NCI-H345 (cell line): ENCODE measurements at regions not wholly inside any gene's neighbourhood (a gene's known extent, or its start where the extent isn't known, plus 50 kb on each side); places are given as distances from the start of the nearest gene placed in this dataset.
"Not testable (repeated sequence)": the region's sequence is repeated elsewhere in the genome, so short reads cannot be mapped to it uniquely, and the experiment has no call there.

Source experiments
- DNase-seq: peaks from one replicate; lab custom pipeline; 2025; lab: John Stamatoyannopoulos, UW

DNA sequence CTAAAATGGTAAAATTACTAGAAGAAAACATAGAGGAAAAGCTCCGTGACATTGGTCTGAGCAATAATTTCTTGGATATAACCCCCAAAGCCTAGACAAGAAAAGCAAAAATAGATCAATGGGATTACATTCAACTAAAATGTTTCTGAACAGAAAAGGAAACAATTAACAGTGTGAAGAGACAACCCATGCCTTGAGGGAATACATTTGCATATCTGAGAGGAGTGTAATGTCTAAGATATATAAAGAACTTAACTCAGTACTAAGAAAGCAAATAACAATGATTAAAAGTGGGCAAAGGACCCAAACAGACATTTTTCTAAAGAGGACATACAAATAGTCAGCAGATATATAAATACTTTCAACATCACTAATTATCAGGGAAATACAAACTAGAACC is 206.2 kb downstream of the VAPA start:
- DNase-seq: no peak

DNA sequence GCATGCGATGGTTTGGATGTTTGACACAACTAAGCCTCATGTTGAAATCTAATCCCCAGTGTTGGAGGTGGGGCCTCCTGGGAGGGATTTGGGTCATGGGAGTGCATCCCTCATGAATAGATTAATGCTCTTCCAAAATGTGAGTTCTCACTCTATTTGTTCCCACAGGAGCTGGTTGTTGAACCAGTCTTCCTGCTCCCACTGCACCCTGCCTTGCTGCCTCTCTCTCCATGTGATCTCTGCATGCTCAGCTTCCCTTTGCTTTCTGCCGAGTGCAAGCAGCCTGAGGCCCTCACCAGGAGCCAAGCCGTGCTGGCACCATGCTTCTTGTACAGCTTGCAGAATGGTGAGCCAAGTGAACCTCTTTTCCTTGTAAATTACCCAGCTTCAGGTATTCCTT is 206.8 kb downstream of the VAPA start:
- no peak for DNase-seq

DNA sequence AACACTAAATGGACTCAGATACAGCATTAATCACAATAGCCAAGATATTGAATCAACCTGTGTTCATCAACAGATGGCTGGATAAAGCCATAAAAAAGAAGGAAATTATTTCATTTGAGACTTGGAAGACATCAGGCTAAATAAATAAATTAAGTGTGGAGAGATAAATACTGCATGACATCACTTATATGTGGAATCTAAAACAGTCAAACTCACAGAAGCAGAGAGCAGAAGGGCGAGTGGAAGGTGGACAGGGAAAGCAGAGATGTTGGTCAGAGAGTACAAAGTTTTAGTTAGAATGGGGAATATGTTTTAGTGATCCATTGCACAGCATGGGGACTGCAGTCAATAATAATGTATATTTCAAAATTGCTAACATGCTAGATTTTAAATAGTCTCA is 207.2 kb downstream of the VAPA start:
- no peak for DNase-seq

DNA sequence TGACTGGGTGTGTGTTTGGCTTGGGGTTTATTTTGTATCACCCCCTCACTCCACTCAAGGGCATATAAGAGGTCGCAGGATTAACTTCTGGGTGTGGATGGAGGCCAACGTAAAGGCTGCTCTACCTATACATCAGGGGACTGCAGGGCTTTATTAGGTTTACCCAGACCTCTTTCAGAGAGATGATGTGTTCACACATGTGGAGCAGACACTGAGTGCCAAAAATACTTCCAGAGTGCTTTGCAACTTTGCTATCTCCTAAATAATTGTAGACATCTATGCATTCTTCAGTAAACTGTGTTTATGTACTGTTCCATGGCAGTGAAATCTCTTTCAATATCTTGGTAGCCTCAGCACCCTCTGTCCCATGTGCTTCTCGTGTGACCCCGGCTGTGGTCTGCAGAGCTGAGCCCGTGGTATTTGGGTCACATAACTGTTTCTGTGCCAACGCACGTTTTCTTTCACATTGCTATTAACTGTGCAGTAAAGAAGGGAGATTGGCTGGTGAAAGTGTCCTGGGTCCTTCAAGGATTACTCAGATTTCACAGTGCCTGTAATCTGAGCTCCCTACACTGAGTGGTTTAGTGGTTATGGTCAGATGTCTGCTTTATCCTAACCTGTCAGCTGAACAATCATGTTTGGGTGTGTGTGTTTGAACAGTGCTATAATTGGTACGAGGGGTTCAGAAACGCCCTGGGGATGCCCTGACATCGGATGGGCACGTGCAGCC is 208.1 kb downstream of the VAPA start:
- peak; percentile 88 for DNase-seq

DNA sequence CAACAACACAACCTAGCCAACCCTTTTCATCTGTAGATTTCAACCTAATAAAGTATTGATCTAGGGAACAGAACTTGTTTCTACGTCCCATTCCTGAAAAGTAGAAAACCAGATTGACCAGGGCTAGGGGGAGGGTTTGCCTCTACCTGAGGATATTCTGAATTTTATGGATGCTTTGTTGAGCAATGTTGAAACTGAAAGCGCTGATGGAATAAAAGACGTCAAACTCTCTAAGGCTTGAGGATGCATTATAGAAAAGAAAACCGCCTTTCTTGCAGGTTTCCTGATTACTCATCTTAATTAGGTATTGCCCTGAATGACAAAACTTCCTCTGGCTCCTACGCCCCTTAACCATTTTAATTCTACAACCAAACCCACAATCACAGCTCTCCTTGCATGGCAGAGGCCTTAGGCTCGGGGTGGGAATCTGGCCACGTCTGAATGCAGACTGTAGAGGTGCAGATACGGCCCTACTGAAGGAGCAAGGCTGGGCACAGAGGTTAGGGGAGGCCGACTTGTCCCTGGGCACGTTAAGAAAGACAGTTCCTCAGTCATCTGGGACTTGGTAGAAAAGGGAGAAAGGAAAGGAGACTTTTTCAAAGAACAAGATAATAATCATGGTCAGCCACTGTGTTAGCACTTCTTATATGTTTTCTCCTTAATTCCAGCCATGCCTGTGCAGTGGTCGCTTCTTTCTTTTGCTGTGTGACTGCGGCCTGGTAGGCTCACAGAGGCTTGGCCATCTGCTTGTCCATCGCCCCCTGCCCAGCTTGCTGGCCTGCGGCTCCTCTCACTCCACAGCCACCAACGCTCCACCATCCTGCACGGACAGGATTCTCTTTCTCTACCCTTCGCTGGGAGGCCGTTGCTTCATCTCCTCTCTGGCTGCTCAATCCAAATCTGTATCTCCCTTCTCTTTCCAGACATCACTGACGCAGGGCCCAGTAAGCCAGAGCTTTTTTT is 209.5 kb downstream of the VAPA start:
- DNase-seq: no peak

DNA sequence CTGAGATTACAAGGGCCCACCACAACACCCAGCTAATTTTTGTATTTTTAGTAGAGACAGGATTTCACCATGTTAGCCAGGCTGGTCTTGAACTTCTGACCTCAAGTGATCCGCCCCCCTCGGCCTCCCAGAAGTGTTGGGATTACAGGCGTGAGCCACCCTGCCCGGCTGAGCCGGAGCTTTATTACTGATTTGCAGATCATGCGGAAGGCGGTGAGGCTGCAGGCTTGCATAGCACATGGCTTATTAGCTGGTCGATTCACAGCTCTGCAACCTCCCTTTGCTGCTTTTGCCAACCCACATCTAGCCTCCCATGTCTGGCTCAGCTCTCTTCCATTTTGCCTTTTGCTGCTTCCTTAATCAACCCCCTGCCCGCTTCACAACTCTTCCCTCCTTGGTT is 210.3 kb downstream of the VAPA start:
- DNase-seq: no peak

DNA sequence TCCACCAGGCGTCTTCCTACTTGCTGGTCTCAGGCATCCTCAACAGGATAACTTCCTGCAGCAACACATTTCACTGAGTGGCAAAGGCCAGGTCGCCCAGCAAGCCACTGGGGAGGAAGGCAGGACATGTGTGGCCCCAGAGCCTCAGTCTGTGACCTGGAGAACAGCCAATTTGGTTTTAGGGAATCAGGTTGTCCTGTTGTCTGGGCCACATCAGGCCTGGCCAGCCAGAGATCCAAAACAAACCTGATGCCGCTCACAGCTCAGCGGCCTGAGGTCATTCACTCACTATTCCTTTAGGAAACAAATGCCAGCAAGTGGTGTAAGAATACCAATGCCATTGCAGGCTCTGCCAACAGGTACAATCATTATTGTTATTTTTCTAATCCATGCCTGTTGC is 210.7 kb downstream of the VAPA start:
- DNase-seq: no peak

DNA sequence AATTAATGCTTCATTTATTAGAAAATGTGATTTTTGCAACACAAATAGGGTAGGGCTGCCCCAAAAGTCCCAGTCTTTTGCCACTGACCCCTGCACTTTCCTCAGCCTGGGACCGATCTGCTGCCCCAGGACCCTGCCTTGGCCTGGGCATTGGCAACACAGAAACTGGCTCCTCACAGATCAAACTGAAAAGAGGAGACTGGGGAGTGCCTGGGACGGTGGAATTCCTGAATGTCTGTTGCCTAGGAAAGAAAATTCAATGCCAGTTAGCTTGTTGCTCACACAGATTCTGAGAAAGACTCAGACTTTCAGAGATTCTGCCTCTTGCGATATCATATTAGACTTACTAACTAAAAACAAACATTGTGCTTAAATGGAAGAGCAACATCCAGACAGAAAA is 211.2 kb downstream of the VAPA start:
- DNase-seq: no peak

DNA sequence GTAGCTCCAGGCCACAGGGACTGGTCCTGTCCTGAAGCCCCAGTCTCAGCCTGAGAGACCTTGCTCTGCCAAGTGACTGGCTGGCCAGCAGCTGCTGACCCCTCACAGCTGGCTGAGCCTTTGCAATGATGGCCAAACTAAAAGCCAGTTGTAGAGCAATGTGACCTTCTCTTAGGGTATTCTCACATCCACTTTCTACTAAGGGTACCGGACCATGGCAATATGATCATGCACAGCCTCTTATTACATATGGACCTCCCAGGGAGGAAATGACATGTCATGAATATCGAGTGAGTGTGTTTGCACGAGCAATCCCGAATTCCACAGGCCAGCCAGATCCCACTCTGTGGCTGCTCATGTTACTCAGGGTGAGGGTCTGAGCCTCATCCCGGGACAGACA is 213.9 kb downstream of the VAPA start:
- DNase-seq: no peak

DNA sequence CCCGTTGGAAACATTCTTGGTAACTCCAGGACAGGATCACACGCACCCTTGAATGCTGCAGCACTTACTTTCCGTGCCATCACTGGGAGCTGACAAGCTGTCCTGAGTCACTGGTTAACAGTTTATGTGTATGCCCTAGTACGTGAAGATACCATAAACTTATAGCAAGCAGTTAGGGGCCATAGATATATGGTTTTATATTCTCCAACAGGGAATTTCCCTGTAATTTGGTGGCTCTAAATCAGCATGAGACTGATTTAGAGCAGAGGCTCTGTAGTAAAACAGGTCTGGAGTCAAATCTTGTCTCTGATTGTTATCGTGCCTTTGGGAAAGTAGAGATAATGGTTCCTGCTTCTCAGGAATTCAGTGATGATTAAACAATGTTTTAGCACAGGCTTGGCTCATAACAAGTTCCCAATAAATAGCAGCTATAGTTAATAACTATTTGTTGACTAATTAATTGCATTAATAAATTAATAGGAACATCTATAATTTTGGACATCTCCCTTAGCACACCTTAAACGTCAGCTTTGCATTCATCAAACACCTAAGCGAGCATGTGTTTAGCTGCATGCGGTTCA is 215.2 kb downstream of the VAPA start:
- DNase-seq: no peak

DNA sequence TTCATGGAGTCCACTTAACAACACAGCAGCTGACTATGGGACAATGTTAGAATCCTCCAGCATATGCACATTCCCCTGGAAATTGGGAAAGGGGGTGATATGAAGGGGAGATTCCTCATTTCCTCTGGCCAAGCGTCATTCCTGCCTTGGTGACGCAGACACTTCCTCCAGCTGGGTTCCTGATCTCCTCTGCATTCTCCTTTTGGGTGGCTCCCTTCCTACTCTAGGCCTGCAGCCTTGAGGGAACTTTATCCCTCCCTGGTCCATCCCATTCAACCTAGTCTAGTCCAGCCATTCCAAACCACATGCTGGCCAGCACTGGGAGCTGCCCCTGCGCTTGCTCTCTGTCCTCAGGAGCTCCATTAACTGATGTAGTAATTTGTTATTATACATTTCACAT is 216.8 kb downstream of the VAPA start:
- DNase-seq: no peak

DNA sequence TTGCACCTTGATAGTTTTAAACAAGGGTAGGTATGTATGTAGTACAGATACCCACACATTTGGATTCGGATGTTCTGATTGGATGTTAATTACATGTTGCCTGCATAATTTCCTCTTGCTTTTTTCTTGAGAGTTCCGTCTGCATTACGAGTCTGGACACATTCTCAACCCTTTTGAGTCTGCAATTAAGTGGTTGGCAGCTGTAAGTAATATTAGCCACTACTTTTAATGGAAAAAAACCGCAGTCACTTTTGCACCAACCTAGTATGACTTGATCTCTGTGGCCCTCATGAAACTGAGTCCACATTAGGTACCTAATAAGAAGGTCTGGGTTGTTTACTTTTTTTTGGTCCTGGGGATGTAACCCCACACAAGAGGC is 217.3 kb downstream of the VAPA start:
- DNase-seq: no peak

DNA sequence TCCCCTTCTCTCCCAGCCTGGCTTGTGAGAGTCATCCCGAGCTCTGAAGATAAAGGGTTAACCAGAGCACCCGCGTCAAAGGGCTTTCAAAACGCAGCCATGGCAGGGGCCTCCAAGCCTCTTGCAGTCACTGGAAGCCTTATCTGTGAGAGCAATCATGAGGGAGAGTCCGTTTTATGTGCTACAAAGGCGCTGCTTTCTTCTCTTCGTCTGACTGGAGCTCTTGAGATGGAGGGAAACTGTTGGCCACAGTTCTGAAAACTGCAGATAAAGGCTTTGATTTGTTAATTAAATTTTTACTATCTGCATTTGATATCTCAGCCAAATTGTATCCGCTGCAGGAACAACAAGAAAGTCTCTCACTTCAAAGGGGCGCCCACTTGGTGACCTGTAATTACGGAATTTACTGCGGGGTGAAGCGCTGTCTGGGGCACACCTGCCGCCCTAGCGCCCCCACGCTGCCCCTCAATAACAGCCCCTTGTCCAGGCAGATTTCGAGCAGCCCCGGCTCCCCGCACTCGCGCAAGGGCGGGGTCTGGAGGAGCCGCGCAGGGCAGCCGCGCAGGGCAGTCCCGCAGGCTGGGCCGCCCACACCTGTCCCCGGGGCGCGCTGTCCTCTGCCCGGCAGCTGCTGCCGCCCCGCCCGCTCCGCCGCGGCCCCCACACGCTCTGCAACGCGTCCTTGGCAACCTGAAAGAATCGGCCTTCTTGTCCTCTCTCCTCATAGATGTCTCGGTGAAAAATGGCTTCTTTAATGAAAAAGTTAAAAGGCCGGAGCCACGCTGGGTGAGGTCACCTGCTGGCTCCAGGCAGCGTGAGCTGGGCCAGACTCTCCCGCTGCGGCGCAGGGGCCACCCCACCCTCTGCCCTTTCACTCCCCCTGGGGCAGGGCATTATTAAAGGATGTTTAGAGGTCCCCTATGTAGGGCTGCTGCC is 217.9 kb downstream of the VAPA start:
- no peak for DNase-seq

DNA sequence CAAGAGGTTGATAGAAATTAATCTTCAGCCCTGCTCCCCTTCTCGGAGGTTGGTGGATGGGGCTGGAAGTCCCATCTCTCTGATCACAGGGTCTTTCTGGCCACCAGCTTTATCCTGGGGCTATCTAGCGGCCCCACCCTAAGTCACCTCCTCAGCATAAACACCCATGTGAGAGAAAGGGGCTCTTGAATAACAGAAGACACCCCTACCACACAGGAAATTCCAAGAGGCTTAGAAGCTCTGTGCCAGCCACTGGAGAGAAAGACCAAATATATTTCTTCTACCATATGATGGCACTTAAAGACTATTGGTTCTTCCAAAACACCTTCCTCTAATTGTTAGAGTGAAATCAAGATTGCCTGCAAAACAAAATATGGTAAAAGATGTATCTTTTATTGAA is 219.7 kb downstream of the VAPA start:
- DNase-seq: no peak

DNA sequence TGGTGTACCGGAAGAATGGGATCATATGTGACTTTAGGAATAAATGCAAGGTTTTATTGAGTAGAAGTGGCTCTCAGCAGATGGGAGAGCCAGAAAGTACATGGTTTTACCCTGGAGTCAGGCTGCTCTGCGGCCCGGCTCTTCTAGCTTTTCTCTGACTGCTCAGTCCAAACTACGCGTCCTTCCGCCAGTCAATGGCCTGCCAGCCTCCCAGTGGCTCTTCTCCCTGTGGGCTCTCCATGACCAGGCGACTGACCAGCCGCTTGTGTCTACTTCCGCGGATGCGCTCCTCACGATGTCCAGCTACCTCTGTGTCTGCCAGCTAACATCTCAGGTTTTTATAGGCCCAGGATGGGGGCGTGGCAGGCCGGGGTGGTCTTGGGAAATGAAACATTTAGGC is 220.4 kb downstream of the VAPA start:
- no peak for DNase-seq

DNA sequence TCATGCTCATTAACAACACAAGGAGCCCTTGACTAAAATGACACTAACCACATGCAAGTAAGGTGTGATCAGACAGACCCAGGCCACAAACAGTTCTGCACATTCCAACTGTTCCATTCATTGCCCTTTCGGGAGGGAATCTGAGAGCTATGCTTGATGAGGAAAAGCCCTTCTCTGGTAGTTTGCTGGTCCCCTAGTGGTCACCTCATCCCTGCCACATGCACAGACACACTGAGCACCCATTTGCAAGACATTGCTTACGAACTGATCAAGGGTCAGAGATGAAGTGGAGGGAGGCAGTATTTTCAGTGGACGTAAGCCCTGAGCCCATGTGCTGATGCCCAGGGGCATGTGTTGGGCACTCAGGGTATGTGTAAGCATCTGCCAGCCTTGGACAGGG is 220.9 kb downstream of the VAPA start:
- not testable (repeated sequence) for DNase-seq

DNA sequence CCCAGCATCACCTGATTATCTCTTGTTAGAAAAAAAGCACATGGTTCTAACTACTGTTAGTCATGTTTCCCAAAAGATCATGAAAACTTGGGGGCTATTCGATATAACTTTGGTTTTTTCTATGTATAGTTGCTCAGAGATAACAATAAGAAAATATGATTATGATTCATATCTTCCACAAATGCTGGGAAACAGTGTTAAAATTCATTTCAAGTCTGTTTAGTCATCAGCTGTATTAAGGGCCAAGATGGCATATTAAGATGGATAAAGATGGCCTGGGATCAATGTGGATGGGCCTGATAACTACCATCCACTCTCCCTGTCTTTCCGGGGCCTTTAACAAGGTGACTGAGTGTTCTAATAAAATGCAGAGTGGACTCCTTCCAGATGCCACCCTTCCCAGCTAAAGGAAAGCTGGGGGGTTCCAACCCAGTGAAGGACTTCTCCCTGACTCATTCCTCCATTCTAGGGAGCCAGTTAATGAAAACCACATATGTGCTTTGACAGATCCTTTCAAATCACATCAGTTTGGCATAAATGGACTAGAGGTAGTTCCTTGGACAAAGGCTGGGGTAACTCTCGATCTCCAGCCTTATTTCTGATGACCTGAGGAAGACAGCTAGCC is 221.6 kb downstream of the VAPA start:
- no peak for DNase-seq

DNA sequence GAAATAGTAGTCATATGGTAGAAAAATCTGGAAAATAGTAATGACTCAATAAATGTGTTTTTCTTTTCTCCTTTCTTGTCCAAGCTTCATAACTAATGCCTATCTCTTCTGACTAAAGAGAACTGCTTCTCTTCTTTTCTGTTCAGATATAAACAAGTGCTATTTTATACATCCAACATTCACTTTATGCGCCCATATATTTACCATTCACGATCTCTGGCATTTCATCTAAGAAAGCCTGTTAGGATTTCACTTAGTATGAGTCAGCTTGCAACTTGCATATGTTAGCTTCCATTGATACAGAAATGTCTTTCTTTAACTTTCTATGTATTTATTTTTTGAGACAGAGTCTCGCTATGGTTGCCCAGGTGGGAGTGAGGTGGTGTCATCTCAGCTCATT is 224.9 kb downstream of the VAPA start:
- no peak for DNase-seq

DNA sequence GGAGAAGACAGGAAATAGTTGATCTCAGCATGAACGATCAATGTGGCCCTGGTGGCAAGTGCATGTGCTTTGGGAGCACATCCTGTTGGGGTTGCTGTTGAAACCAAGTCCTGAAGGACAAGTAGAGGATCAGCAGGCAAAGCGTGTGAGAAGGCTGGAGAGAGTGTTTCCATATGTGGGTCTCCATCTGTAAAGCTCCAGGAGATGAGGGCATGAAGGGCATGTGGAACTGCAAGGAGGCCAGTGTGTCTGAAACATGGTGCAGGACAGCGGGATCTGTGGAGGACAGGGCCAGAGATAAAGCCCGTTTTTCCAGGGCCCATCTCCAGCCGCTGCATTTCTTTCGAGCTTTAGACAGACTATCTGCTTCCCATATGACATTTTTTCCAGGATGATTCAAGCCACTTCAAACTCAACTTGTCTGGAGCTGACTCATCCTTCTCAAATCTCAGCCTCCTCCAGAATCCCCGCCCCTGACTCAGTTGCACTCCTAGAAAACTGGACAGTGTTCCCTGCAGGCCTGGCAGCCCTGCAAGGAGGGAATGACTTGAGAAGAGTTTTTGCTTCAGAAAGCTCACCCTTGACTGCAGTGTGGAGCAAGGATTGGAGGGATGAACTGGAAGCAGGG is 226.1 kb downstream of the VAPA start:
- DNase-seq: no peak

DNA sequence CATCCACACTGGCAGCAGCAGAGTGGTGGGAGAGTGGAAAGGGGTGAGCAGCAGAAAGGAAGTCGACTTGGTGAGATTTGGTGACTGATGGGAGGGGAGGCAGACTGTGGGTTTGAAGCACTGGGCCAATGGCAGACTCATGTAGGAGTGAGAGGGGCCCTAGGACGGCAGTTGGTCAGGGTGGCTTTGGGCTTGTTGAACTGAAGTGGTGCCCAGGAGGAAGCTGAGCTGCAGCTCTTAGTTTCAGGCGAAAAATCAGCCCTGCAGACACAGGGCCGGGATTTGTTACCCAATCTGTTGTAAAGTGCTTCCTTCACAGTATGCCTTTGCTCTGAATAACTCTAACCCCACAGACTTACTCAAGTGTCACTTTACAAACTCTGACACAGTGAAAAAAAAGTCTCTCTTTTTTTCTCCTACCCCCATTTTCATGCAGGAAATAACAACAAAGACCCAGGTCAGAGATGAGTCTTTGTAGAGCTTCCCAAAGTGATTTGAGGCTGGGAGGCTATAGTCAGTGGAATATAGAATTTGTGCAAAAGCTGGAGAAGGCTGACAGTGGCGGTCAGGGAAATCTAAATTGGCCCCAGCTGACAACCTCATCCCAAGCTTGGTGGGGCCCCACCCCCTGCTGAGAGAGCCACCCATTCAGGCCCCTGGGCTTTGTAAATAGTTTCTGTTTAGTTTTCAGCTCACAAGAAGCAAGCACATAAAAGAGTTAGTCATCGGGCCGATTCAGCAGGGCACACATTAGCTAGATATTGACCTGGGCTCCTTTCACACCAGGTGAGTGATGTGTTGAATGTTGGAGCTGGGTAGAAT is 226.9 kb downstream of the VAPA start:
- DNase-seq: no peak
